Peyer's patch (tissue), 4 donors: ENCODE measurements at regions not wholly inside any gene's neighbourhood (a gene's known extent, or its start where the extent isn't known, plus 50 kb on each side); places are given as distances from the start of the nearest gene placed in this dataset.

Source experiments
- POLR2A ChIP-seq, 2 donors: fragments of 450-650 bp; IDR thresholded peaks; one replicate each; pipeline ENCODE4 v1.5.1; 2017; ENCODE audit warnings: antibody characterized with exemption in 2 of 2, mild to moderate bottlenecking in 2 of 2, moderate library complexity in 2 of 2
- TF ChIP-seq, protein P1 (sequence below), 6 experiments: fragments of 450-650 bp in 4 of 6; fragments of 200-600 bp in 2 of 6; sonication (generic) in 1 of 6; IDR thresholded peaks; one replicate each; pipeline ENCODE4 v1.5.1; 2017 to 2019; ENCODE audit warnings: antibody characterized with exemption in 6 of 6, mild to moderate bottlenecking in 3 of 6, moderate library complexity in 1 of 6

DNA sequence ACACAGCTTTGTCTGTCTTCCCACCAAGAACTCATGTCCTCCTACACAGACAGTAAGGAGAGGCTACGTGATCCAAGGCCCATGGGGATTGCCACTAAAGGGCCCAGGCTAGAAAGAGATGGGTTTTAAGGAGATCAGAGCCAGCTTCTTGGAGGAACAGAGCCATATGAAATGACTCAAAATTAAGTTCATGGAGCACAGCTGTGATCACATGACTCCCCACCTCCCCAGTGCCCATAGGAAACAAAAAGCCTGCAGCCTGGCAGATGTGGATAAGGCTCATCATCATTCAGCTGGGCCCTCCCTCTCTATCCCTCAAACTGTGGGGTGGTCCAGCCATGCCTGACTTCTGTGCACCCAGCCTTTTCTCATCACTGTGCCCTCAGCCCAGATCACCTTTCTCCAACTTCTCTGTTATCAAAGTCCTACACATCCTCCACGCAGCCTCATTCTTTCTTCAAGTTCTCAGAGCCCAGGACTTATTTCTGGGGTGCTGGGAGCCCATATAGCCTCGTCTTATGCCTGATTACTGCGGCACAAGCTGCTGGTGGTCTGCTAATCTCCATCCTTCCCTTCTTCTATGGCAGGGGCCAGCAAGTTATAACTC, 137.6 kb downstream of the SMAD6 start:
- TF ChIP-seq, protein P1, sequence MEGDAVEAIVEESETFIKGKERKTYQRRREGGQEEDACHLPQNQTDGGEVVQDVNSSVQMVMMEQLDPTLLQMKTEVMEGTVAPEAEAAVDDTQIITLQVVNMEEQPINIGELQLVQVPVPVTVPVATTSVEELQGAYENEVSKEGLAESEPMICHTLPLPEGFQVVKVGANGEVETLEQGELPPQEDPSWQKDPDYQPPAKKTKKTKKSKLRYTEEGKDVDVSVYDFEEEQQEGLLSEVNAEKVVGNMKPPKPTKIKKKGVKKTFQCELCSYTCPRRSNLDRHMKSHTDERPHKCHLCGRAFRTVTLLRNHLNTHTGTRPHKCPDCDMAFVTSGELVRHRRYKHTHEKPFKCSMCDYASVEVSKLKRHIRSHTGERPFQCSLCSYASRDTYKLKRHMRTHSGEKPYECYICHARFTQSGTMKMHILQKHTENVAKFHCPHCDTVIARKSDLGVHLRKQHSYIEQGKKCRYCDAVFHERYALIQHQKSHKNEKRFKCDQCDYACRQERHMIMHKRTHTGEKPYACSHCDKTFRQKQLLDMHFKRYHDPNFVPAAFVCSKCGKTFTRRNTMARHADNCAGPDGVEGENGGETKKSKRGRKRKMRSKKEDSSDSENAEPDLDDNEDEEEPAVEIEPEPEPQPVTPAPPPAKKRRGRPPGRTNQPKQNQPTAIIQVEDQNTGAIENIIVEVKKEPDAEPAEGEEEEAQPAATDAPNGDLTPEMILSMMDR (IDR thresholded peaks at IDR 0.05), result no peak
- TF ChIP-seq POLR2A (IDR thresholded peaks at IDR 0.05), result no peak
